DOHH2 (cell line): ENCODE measurements at regions not wholly inside any gene's neighbourhood (a gene's known extent, or its start where the extent isn't known, plus 50 kb on each side); places are given as distances from the start of the nearest gene placed in this dataset.

Source experiments
- CTCF ChIP-seq: fragments of 200-600 bp; sonication (generic); IDR thresholded peaks from one replicate; pipeline ENCODE4 v1.5.1; 2014; ENCODE audit warnings: antibody characterized with exemption, mild to moderate bottlenecking, low read depth, low read length; ENCODE audit not compliant: poor library complexity, severe bottlenecking
- EZH2phosphoT487 ChIP-seq: fragments of 200-600 bp; sonication (generic); IDR thresholded peaks from 2 replicates; pipeline ENCODE4 v1.6.1; 2017; ENCODE audit warnings: borderline replicate concordance, mild to moderate bottlenecking, antibody characterized with exemption, low read length, moderate library complexity, mixed read lengths

GRCh38 chr14:104333646-104334423 is 195.4 kb downstream of the KIF26A start:
- TF ChIP-seq CTCF: no peak
- no peak for TF ChIP-seq EZH2phosphoT487
